ENCODE measurements at regions not wholly inside any gene's neighbourhood (a gene's known extent, or its start where the extent isn't known, plus 50 kb on each side); places are given as distances from the start of the nearest gene placed in this dataset.

DNA sequence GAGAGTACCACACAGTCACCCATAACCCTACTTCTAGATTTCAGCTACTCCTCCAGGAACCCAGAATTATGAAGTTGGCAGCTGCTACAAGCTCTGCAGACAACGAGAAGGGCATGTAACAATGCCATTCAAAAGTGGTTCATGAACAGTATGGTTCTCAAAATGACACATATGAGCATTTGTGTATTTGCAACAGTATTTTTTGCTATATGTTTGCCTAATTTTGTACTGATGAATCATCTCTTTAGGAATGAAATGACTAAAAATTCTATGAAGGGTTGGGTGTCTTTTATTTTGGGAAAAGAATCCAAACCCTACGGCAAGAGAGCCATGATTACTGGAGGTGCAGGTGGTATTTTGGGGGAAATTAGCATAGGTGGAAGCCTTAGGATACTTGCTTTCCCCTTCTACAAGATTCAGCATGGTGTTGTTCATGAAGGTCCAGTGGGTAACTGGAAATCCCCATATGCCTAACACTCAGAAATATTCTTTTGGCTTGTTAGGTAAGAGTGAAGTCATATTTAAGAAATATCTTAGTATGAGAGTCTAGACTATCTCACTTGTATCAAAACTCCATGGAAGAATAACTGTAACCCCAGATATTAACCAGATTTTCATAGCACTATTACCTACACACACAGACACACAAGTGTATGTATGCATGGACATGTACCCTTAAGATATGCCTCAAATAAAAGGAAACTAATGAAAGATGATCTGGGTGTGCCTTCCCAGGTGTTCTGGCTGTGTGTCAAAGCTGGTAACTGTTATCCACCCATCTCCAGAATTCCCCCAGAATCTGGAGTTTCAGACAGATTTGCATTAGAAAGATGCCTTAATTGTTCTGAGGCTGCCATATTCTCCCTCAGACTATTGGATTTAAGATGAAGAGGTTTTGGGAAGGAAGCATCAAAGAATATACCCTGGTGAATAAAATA, 688.2 kb upstream of the SOX9 start:
- TF ChIP-seq TAF1 (IDR thresholded peaks at IDR 0.05; ENCODE audit: low read depth, low read length) (no peak), PAX5 (IDR thresholded peaks at IDR 0.05; ENCODE audit: insufficient read depth, low read length, severe bottlenecking) (no peak), POLR2A (IDR thresholded peaks at IDR 0.05; ENCODE audit: low read depth, low read length) (no peak), POLR2AphosphoS5 (IDR thresholded peaks at IDR 0.05; ENCODE audit: low read depth, low read length) (no peak), SPI1 (IDR thresholded peaks at IDR 0.05; ENCODE audit: low read depth, low read length) (no peak)
